Karpas-422 (cell line): ENCODE measurements at regions not wholly inside any gene's neighbourhood (a gene's known extent, or its start where the extent isn't known, plus 50 kb on each side); places are given as distances from the start of the nearest gene placed in this dataset.

Experiments
- DNase-seq: peaks from one replicate; pipeline ENCODE4 v3.0.0-alpha.2; 2015
- H2AFZ ChIP-seq: fragments of 200-600 bp; sonication (generic); 2 replicates; pipeline ENCODE4 v1.6.1; 2014; ENCODE audit warnings: antibody characterized with exemption, low read length, mixed read lengths
- H3K27ac ChIP-seq: fragments of 200-600 bp; sonication (generic); 2 replicates; pipeline ENCODE4 v1.5.1; 2014; ENCODE audit warnings: mild to moderate bottlenecking, low read length, moderate library complexity
- H3K27me3 ChIP-seq: fragments of 200-600 bp; sonication (generic); 2 replicates; pipeline ENCODE4 v1.6.1; 2014; ENCODE audit warnings: low read length, mixed read lengths
- H3K36me3 ChIP-seq: fragments of 200-600 bp; sonication (generic); 2 replicates; pipeline ENCODE4 v1.6.1; 2014; ENCODE audit warnings: low read length, mixed read lengths; ENCODE audit not compliant: insufficient read depth
- H3K4me1 ChIP-seq: fragments of 200-600 bp; sonication (generic); 2 replicates; pipeline ENCODE4 v1.6.1; 2014; ENCODE audit warnings: mild to moderate bottlenecking, low read length, mixed read lengths
- H3K4me2 ChIP-seq: fragments of 200-600 bp; sonication (generic); 2 replicates; pipeline ENCODE4 v1.6.1; 2014; ENCODE audit warnings: low read length, low read depth, mild to moderate bottlenecking; ENCODE audit not compliant: poor library complexity, severe bottlenecking
- H3K4me3 ChIP-seq: fragments of 200-600 bp; sonication (generic); 2 replicates; pipeline ENCODE4 v1.5.1; 2014; ENCODE audit warnings: mild to moderate bottlenecking, antibody characterized with exemption, low read length, mixed read lengths
- H3K79me2 ChIP-seq: fragments of 200-600 bp; sonication (generic); 2 replicates; pipeline ENCODE4 v1.6.1; 2014; ENCODE audit warnings: mild to moderate bottlenecking, low read length, mixed read lengths
- H3K9ac ChIP-seq: fragments of 200-600 bp; sonication (generic); 2 replicates; pipeline ENCODE4 v1.6.0; 2014; ENCODE audit warnings: low read length
- H3K9me2 ChIP-seq: fragments of 200-600 bp; sonication (generic), shearing (Covaris generic); replicated peaks from 2 replicates; pipeline ENCODE4 v1.6.0; 2014; ENCODE audit warnings: mild to moderate bottlenecking, low read length, moderate library complexity; ENCODE audit not compliant: insufficient read depth
- H3K9me3 ChIP-seq: fragments of 300-700, 200-600 bp; sonication (generic); 2 replicates; pipeline ENCODE4 v1.6.1; 2014; ENCODE audit warnings: low read length, mixed read lengths
- H4K20me1 ChIP-seq: fragments of 200-600 bp; sonication (generic); 2 replicates; pipeline ENCODE4 v1.6.1; 2014; ENCODE audit warnings: mild to moderate bottlenecking, antibody characterized with exemption, low read length, low read depth; ENCODE audit not compliant: insufficient read depth

DNA sequence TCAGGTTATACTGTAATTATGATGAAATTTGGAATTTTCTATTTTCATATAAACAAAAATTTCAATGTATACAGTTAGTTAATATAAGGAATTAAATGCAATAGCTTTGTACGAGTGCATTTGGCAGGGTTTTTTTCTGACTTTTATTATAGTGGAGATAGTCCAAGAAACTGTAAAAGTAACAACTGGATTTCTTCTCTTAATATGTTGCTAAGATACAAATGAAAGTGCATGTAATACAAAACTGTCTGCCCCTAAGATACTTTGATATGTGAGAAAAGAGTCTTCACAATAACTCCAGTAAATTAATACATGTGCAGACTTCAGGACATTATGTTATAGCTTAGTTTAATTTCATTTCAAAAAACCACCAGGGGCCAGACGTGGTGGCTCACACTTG lies 721.4 kb downstream of the CBLN4 start:
- DNase-seq, result no peak
- H3K4me2 ChIP-seq, result no peak overlapping the region
- no peak overlapping the region for H2AFZ ChIP-seq
- H4K20me1 ChIP-seq, result no peaks in the 10 kb centered on the region
- H3K27me3 ChIP-seq, result no peaks in the 10 kb centered on the region
- H3K9ac ChIP-seq, result no peak overlapping the region
- no peaks in the 10 kb centered on the region for H3K79me2 ChIP-seq
- no peaks in the 10 kb centered on the region for H3K9me2 ChIP-seq
- H3K36me3 ChIP-seq, result no peaks in the 10 kb centered on the region
- H3K27ac ChIP-seq, result no peak overlapping the region
- H3K9me3 ChIP-seq, result peaks cover 23% of the 10 kb centered on the region
- no peak overlapping the region for H3K4me3 ChIP-seq
- H3K4me1 ChIP-seq, result no peaks in the 10 kb centered on the region

- Histone ChIP-seq H3K4me1 (no peaks in the 10 kb centered on the region), H3K4me3 (no peak overlapping the region), H3K79me2 (no peaks in the 10 kb centered on the region), H4K20me1 (no peaks in the 10 kb centered on the region), H2AFZ (no peak overlapping the region), H3K27me3 (no peaks in the 10 kb centered on the region), H3K9me2 (no peaks in the 10 kb centered on the region), H3K9ac (no peak overlapping the region), H3K4me2 (no peak overlapping the region), H3K36me3 (no peaks in the 10 kb centered on the region), H3K27ac (no peak overlapping the region), H3K9me3 (peaks cover 1% of the 10 kb centered on the region; the same call in 1 of the 2 replicates)
- no peak for DNase-seq
Measured at GRCh38 chr20:55273149-55273548, 732.2 kb downstream of the CBLN4 start.

DNA sequence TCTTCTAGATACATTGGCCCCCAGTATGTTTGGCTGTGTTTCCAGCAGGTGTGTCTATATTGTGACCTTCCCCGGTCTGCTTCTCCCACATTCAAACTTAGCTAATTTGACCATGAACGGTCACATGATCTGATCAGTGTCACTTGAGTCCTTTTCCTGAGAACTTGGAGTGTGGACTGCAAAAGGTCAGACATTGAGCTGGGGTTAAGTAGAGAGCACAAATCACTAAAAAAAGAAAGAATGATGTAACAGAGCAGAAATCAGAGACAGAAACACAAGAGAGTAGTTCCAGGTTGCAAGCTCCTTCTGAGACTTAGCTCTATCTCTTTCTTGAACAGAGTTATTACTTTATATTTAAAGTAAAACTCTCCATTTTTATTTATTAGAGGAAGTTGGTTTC lies 733.9 kb downstream of the CBLN4 start:
- no peaks in the 10 kb centered on the region for H3K79me2 ChIP-seq
- H4K20me1 ChIP-seq, result no peaks in the 10 kb centered on the region
- H3K9me2 ChIP-seq, result no peaks in the 10 kb centered on the region
- no peak overlapping the region for H3K4me2 ChIP-seq
- no peak overlapping the region for H3K9ac ChIP-seq
- H3K27me3 ChIP-seq, result no peaks in the 10 kb centered on the region
- no peak overlapping the region for H3K27ac ChIP-seq
- no peaks in the 10 kb centered on the region for H3K36me3 ChIP-seq
- no peak overlapping the region for H3K4me3 ChIP-seq
- H3K9me3 ChIP-seq, result peaks cover 8% of the 10 kb centered on the region
- no peak for DNase-seq
- no peak overlapping the region for H2AFZ ChIP-seq
- H3K4me1 ChIP-seq, result no peaks in the 10 kb centered on the region

GRCh38 chr20:55269913-55270312 lies 735.4 kb downstream of the CBLN4 start:
- Histone ChIP-seq H3K27me3 (no peaks in the 10 kb centered on the region), H3K36me3 (no peaks in the 10 kb centered on the region), H3K9me2 (no peaks in the 10 kb centered on the region), H3K27ac (no peak overlapping the region), H3K79me2 (no peaks in the 10 kb centered on the region), H3K9ac (no peak overlapping the region), H3K4me3 (no peak overlapping the region), H3K9me3 (peaks cover 12% of the 10 kb centered on the region), H2AFZ (no peak overlapping the region), H3K4me1 (no peaks in the 10 kb centered on the region), H4K20me1 (no peaks in the 10 kb centered on the region), H3K4me2 (no peak overlapping the region)
- DNase-seq, result no peak

DNA sequence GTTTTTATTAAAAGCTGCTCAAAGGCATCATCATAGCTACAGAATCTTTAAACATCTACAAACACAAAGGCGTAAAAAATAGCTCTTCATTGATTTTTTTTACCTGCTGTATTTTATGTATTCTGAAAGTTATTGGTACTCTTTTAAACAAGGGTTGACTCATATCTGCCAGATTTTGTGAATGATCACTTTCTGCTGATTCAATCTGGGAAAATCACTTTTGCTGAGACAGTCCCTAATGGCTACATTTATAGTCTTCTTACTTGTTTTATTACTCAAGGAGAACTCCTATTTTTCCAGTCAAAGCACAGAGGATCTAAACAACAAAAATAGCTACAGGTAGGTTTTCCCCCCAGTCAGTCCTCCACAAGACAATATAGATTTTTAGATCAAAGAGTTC lies 739.0 kb downstream of the CBLN4 start:
- no peak overlapping the region for H3K4me2 ChIP-seq
- H3K27me3 ChIP-seq, result no peaks in the 10 kb centered on the region
- DNase-seq, result no peak
- H3K9ac ChIP-seq, result no peak overlapping the region
- no peak overlapping the region for H3K4me3 ChIP-seq
- no peaks in the 10 kb centered on the region for H3K36me3 ChIP-seq
- H3K9me3 ChIP-seq, result peaks cover 18% of the 10 kb centered on the region
- H4K20me1 ChIP-seq, result no peaks in the 10 kb centered on the region
- H2AFZ ChIP-seq, result no peak overlapping the region
- no peaks in the 10 kb centered on the region for H3K79me2 ChIP-seq
- H3K27ac ChIP-seq, result no peak overlapping the region
- no peaks in the 10 kb centered on the region for H3K4me1 ChIP-seq
- H3K9me2 ChIP-seq, result no peaks in the 10 kb centered on the region

GRCh38 chr20:55264703-55265239 lies 740.5 kb downstream of the CBLN4 start:
- DNase-seq, result no peak
- H3K9me2 ChIP-seq, result no peaks in the 10 kb centered on the region
- no peak overlapping the region for H3K27ac ChIP-seq
- no peaks in the 10 kb centered on the region for H4K20me1 ChIP-seq
- no peaks in the 10 kb centered on the region for H3K4me1 ChIP-seq
- H3K36me3 ChIP-seq, result no peaks in the 10 kb centered on the region
- H3K79me2 ChIP-seq, result no peaks in the 10 kb centered on the region
- no peak overlapping the region for H2AFZ ChIP-seq
- H3K4me3 ChIP-seq, result no peak overlapping the region
- no peaks in the 10 kb centered on the region for H3K27me3 ChIP-seq
- H3K9ac ChIP-seq, result no peak overlapping the region
- H3K9me3 ChIP-seq, result peaks cover 22% of the 10 kb centered on the region
- H3K4me2 ChIP-seq, result no peak overlapping the region

- Histone ChIP-seq H3K9me2 (0 out of 2 replicates have a peak, but pooled peaks cover under 1% of the 10 kb centered on the region), H3K4me3 (no peak overlapping the region), H3K79me2 (no peaks in the 10 kb centered on the region), H2AFZ (no peak overlapping the region), H3K27ac (no peak overlapping the region), H3K36me3 (no peaks in the 10 kb centered on the region), H4K20me1 (no peaks in the 10 kb centered on the region), H3K27me3 (no peaks in the 10 kb centered on the region), H3K4me1 (no peaks in the 10 kb centered on the region), H3K4me2 (no peak overlapping the region), H3K9me3 (peaks cover 22% of the 10 kb centered on the region), H3K9ac (no peak overlapping the region)
- no peak for DNase-seq
Measured at GRCh38 chr20:55258559-55258958, 746.8 kb downstream of the CBLN4 start.

DNA sequence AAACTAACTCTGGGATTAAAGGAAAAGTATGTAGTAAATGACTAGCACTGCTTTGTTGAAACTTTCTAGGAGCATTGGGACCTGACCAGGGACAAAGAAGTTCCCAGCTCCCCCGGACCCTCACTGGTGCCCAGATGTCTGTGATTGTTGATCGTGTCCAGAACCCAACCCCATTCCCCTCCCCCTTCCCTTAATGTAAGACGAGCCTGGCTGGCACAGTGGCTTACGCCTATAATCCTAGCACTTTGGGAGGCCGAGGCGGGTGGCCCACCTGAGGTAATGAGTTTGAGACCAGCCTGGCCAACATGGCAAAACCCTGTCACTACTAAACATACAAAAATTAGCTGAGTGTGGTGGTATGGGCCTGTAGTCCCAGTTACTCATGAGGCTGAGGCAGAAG lies 750.3 kb downstream of the CBLN4 start:
- H2AFZ ChIP-seq, result no peak overlapping the region
- H4K20me1 ChIP-seq, result no peaks in the 10 kb centered on the region
- no peaks in the 10 kb centered on the region for H3K79me2 ChIP-seq
- H3K4me3 ChIP-seq, result no peak overlapping the region
- H3K9me2 ChIP-seq, result 0 out of 2 replicates have a peak, but pooled peaks cover 4% of the 10 kb centered on the region
- no peaks in the 10 kb centered on the region for H3K27me3 ChIP-seq
- H3K9me3 ChIP-seq, result peaks cover 18% of the 10 kb centered on the region
- no peaks in the 10 kb centered on the region for H3K36me3 ChIP-seq
- H3K4me1 ChIP-seq, result no peaks in the 10 kb centered on the region
- H3K27ac ChIP-seq, result no peak overlapping the region
- no peak for DNase-seq
- H3K4me2 ChIP-seq, result no peak overlapping the region
- no peak overlapping the region for H3K9ac ChIP-seq

DNA sequence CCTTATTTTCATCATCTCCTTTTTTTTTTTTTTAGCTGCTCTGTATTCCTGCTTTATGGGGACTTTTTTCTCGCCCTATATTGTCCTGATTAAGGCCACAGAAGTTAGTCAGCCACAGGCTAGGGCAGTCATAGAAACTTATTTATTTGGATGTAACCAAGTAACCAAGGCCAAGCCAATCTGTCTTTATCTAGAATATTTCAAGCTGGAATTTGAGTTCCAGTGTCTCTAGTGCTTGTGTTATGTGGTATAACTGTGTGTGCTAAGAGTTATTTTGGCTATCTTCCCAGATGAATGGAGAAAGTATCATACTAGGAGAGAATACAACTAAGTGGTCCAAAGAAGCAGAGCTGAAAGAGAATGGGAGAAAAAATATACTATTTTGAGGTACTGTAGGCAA lies 751.5 kb downstream of the CBLN4 start:
- peaks cover 20% of the 10 kb centered on the region for H3K9me3 ChIP-seq
- no peaks in the 10 kb centered on the region for H3K79me2 ChIP-seq
- H3K36me3 ChIP-seq, result no peaks in the 10 kb centered on the region
- no peaks in the 10 kb centered on the region for H3K4me1 ChIP-seq
- H3K4me3 ChIP-seq, result no peak overlapping the region
- H3K4me2 ChIP-seq, result no peak overlapping the region
- no peaks in the 10 kb centered on the region for H4K20me1 ChIP-seq
- no peak overlapping the region for H3K27ac ChIP-seq
- 0 out of 2 replicates have a peak, but pooled peaks cover 4% of the 10 kb centered on the region for H3K9me2 ChIP-seq
- DNase-seq, result no peak
- H3K27me3 ChIP-seq, result no peaks in the 10 kb centered on the region
- H3K9ac ChIP-seq, result no peak overlapping the region
- no peak overlapping the region for H2AFZ ChIP-seq
